ENCODE measurements at regions not wholly inside any gene's neighbourhood (a gene's known extent, or its start where the extent isn't known, plus 50 kb on each side); places are given as distances from the start of the nearest gene placed in this dataset.
"Not testable (repeated sequence)": the region's sequence is repeated elsewhere in the genome, so short reads cannot be mapped to it uniquely, and the experiment has no call there.

DNA sequence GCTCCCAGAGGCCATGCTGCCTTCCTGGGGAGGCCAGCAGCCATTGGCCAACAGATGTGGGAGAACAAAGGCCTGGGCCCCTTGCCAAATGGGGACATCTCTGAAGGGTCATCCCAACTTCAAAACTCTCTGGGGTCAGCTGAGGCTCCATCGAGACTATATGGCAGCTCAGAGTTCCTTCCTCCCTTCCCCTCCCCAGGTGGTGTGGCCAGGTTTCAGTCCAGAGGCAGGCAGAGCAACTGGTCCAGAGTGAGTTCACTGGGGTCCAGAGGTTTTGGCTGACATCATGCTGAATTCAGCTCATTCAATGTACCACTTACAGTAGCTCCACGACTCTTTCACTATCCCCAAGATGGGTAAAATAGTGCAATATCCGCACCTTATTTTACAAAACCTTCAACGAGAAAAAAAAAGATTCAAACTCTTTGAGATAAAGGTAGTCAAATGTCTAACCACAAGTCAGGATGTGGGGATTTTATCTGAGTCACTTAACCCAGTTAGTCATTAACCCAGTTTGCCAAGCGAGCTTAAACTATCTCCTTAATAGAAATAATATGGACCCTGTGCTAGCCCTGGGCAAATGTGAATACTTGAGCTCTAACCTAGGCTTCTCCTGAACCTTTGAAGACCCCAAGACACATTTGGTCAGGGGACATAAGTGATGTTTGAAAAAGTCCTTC, 108.4 kb upstream of the PLEKHG1 start:
- Mint-ChIP-seq H3K9me3 (peaks cover 11% of the 10 kb centered on the region), H3K27me3 (peaks cover 20% of the 10 kb centered on the region), H3K4me1 (ENCODE audit: low read depth) (peaks cover 29% of the 10 kb centered on the region), H3K36me3 (ENCODE audit: low read depth) (no peaks in the 10 kb centered on the region), H3K4me3 (peak overlapping the region; percentile 47), H3K27ac (peak overlapping the region; percentile 82)

DNA sequence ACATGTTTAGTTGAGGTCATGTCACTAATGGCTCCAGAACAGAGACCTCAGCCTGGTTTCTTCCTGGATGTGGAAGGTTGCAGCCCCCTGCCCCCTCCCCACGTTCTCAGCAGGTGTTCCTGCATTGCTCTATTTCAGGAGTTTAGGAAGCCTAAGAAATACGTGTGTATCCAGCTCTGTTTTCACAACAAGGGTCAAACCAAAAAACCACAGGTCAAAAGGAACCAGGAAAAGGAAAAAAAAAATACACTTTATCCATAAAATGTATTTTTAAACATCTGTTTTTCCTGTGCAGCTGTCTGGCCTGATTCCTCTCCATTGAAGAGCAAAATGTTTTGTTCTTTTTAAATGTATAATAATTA, 107.9 kb upstream of the PLEKHG1 start:
- Mint-ChIP-seq H3K36me3 (ENCODE audit: low read depth) (no peaks in the 10 kb centered on the region), H3K4me3 (no peak overlapping the region), H3K9me3 (peaks cover 11% of the 10 kb centered on the region), H3K27me3 (peaks cover 19% of the 10 kb centered on the region), H3K4me1 (ENCODE audit: low read depth) (peaks cover 29% of the 10 kb centered on the region), H3K27ac (peak overlapping the region; percentile 82)

DNA sequence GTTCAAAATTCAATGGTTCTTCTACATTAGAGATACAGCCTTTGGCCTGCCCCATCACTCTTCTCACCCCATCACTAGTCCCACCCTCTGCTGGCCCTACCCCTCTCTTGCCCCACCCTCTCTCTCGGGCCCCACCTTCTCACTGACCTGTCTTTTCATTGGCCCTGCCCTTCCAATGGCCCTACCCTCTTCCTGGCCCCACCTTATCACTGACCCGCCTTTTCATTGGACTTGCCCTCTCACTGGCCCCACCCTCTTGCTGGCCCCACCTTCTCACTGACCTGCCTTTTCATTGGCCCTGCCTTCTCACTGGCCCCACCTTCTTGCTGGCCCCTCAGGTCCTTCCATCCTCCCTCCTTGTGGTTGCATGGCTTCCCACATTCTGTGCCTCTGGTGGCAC, 107.2 kb upstream of the PLEKHG1 start:
- peak overlapping the region; percentile 16 for H3K27ac Mint-ChIP-seq
- H3K36me3 Mint-ChIP-seq (ENCODE audit: low read depth), result no peaks in the 10 kb centered on the region
- no peak overlapping the region for H3K4me3 Mint-ChIP-seq
- H3K9me3 Mint-ChIP-seq, result peaks cover 11% of the 10 kb centered on the region
- H3K4me1 Mint-ChIP-seq (ENCODE audit: low read depth), result peaks cover 29% of the 10 kb centered on the region
- H3K27me3 Mint-ChIP-seq, result peaks cover 14% of the 10 kb centered on the region

DNA sequence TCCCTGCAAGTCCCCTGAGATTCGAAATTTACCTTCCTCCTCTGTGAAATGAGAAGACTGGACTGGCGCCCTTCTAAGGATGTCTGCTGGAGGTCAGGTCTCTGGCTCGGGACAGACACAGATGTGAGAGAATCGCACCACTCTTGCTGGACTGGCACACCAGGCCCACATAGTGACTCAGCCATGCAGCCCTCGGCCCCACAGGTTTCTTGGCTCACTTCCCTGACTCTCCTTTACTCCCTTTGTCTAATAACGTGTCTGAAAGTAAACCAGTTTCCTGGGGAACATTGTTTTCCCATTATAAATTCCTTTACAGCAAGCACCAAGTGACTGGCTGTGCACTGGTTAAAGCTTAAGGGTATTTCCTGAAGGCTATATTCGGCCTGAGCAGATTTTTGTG, 106.7 kb upstream of the PLEKHG1 start:
- Mint-ChIP-seq H3K9me3 (peaks cover 11% of the 10 kb centered on the region), H3K4me3 (no peak overlapping the region), H3K36me3 (ENCODE audit: low read depth) (no peaks in the 10 kb centered on the region), H3K27me3 (peaks cover 10% of the 10 kb centered on the region), H3K4me1 (ENCODE audit: low read depth) (peaks cover 29% of the 10 kb centered on the region), H3K27ac (peak overlapping the region; percentile 16)

DNA sequence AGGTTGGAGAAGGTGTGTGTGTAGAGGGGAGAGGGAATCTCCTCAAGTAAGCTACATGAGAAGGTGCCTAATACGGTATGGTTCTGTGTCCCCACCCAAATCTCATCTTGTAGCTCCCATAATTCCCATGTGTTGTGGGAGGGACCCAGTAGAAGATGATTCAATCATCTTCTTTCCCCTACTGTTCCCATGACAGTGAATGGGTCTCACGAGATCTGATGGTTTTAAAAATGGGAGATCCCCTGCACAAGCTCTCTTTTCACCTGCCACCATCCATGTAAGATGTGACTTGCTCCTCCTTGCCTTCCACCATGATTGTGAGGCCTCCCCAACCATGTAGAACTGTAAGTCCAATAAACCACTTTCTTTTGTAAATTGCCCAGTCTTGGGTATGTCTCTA, 106.1 kb upstream of the PLEKHG1 start:
- Mint-ChIP-seq H3K4me1 (ENCODE audit: low read depth) (peaks cover 29% of the 10 kb centered on the region), H3K9me3 (peaks cover 11% of the 10 kb centered on the region)
- H3K27me3 Mint-ChIP-seq; H3K27ac Mint-ChIP-seq; H3K36me3 Mint-ChIP-seq (ENCODE audit: low read depth); H3K4me3 Mint-ChIP-seq: not testable (repeated sequence)

DNA sequence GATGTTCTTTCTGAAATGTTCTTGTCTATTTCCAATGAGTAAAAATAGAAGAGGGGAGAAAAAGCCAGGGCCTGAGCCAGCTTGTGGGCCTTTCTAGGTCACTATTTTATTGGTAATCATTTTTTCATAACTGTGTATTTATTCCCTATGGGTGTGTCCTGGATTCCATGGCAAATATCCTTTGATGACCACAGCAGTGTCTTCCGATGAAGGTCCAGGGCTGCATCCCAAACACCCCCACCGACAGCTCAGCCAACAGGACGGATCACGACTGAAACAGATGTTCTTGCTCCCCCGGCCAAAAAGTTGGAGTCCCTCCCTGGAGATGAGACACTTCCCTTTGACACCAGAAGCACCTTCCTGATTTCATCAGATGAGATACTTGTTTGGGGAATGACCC, 105.4 kb upstream of the PLEKHG1 start:
- Mint-ChIP-seq H3K4me3 (no peak overlapping the region), H3K4me1 (ENCODE audit: low read depth) (peaks cover 29% of the 10 kb centered on the region), H3K9me3 (peaks cover 11% of the 10 kb centered on the region), H3K36me3 (ENCODE audit: low read depth) (no peaks in the 10 kb centered on the region), H3K27ac (no peak overlapping the region), H3K27me3 (peaks cover 12% of the 10 kb centered on the region)

DNA sequence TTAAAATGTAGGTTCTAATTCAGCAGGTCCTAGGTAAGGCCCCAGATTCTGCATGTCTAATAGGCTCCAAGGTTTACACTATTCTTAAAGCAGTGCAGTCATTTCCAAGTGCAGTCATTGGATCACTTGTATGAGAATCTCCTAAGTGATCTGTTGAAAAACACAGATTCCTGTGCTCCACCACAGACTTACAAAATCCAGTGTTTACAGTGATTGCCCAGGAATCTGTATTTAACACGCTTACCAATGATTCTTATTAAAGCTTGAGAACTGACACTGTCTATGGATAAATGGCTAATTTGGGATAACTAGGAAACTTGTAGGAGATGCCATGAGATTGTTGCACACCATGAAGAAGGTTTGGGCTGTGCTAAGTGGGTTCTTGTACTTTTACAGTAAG, 104.6 kb upstream of the PLEKHG1 start:
- H3K4me1 Mint-ChIP-seq (ENCODE audit: low read depth), result peaks cover 29% of the 10 kb centered on the region
- H3K9me3 Mint-ChIP-seq, result peaks cover 11% of the 10 kb centered on the region
- peaks cover 9% of the 10 kb centered on the region for H3K27me3 Mint-ChIP-seq
- H3K36me3 Mint-ChIP-seq (ENCODE audit: low read depth), result no peaks in the 10 kb centered on the region
- H3K4me3 Mint-ChIP-seq, result no peak overlapping the region
- H3K27ac Mint-ChIP-seq, result no peak overlapping the region

DNA sequence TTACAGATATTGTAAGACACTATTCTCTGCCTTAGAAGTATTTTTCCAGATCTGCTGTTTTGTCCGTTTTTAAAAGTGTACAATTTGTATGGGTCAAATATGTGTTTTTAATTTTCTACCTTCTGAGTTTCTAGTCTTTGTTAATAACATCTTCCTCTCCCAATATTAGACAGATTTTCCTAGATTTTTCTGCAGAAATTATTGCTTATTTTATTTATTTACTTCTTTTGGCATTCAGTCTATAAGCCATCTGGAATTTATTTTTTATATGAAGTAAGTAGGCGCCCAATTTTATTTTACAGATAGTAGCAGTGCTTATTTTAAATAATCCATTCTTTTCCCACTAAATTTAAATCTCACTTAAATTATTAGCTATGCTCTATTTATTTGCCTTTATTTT, 103.1 kb upstream of the PLEKHG1 start:
- H3K4me1 Mint-ChIP-seq (ENCODE audit: low read depth), result peaks cover 14% of the 10 kb centered on the region
- H3K36me3 Mint-ChIP-seq (ENCODE audit: low read depth), result no peaks in the 10 kb centered on the region
- no peak overlapping the region for H3K4me3 Mint-ChIP-seq
- H3K27ac Mint-ChIP-seq, result no peak overlapping the region
- H3K27me3 Mint-ChIP-seq, result peaks cover 9% of the 10 kb centered on the region
- peaks cover 11% of the 10 kb centered on the region for H3K9me3 Mint-ChIP-seq

DNA sequence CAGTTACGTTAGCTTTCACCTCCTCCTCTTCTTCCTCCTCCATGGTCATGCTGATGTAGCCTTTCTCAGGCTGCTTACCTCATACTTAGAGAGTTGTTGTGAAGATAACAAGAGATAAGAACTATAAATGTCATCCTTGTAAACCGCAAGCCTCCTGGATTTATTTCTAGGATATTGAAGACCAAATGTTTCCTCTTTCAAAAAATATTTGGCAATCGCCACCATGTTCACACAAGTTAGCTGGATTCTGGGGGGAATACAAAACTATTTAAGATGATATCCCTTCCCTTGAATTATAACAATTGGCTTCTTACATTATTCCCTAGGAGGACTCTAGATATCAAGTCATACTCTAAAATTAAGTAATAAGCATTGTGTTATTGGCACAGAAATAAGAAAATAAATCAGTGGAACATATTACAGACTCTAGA, 99.8 kb upstream of the PLEKHG1 start:
- H3K27ac Mint-ChIP-seq, result no peak overlapping the region
- H3K36me3 Mint-ChIP-seq (ENCODE audit: low read depth), result no peaks in the 10 kb centered on the region
- H3K27me3 Mint-ChIP-seq, result peaks cover 15% of the 10 kb centered on the region
- no peak overlapping the region for H3K4me3 Mint-ChIP-seq
- H3K4me1 Mint-ChIP-seq (ENCODE audit: low read depth), result no peaks in the 10 kb centered on the region
- H3K9me3 Mint-ChIP-seq, result no peaks in the 10 kb centered on the region

DNA sequence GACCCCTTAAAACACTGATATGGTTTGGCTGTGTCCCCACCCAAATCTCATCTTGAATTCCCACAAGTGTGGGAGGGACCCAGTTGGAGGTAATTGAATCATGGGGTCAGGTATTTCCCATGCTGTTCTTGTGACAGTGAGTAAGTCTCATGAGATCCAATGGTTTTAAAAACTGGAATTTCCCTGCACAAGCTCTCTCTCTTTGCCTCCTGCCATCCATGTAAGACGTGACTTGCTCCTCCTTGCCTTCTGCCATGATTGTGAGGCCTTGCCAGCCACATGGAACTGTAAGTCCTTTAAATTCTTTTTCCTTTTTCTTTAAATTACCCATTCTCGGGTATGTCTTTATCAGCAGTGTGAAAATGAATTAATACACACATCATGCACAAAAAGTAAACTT, 99.1 kb upstream of the PLEKHG1 start:
- H3K4me3 Mint-ChIP-seq; H3K36me3 Mint-ChIP-seq (ENCODE audit: low read depth); H3K9me3 Mint-ChIP-seq; H3K4me1 Mint-ChIP-seq (ENCODE audit: low read depth); H3K27ac Mint-ChIP-seq: not testable (repeated sequence)
- peaks cover 15% of the 10 kb centered on the region for H3K27me3 Mint-ChIP-seq

DNA sequence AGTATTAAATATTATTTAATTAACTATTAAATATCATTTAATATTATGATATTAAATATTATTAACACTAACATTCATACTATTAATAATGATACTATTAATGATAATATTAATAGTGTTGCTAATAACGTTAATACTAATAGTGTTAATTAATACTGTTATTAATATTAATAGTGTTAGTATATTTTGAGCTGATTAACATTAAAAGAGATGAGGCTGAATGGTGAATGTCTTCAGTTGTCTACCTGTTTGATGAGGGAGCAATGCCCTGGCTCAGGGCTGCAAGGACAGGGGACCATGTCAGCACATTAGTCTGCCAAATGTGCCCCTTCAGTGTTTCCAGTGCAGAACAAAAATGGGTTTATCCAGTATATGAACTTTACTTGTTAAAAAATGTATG, 96.6 kb upstream of the PLEKHG1 start:
- peaks cover 15% of the 10 kb centered on the region for H3K27me3 Mint-ChIP-seq
- no peaks in the 10 kb centered on the region for H3K36me3 Mint-ChIP-seq (ENCODE audit: low read depth)
- H3K9me3 Mint-ChIP-seq, result no peaks in the 10 kb centered on the region
- no peak overlapping the region for H3K27ac Mint-ChIP-seq
- no peak overlapping the region for H3K4me3 Mint-ChIP-seq
- no peaks in the 10 kb centered on the region for H3K4me1 Mint-ChIP-seq (ENCODE audit: low read depth)

DNA sequence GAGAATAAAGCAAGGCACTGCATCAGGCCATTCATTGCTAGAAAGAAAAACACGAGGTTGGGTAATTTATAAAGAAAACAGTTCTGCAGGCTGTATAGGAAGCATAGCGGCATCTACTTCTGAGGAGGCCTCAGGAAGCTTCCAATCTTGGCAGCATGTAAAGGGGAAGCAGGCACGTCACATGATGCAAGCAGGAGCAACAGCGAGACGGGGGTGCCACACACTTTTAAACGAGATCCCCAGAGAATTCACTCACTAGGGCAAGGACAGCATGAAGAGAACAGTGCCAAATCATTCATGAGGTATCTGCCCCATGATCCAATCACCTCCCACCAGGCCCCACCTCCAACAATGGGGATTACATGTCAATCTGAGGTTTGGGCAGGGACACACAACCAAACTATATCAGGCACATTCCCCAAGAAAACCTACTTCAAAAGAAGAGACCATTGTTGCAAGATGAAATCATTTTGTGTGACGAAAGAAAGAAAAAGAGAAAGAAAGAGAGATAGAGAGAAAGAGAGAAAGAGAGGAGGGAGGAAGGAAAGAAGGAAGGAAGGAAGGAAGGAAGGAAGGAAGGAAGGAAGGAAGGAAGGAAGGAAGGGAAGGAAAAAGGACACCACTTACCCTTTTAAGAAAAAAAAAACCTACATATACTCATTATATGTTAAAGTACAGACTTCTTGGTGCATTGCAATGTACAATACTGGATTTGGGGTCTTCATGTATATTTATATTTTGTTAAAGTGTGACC, 95.9 kb upstream of the PLEKHG1 start:
- no peaks in the 10 kb centered on the region for H3K36me3 Mint-ChIP-seq (ENCODE audit: low read depth)
- H3K27ac Mint-ChIP-seq, result no peak overlapping the region
- H3K4me1 Mint-ChIP-seq (ENCODE audit: low read depth), result no peaks in the 10 kb centered on the region
- peaks cover 12% of the 10 kb centered on the region for H3K27me3 Mint-ChIP-seq
- no peak overlapping the region for H3K4me3 Mint-ChIP-seq
- H3K9me3 Mint-ChIP-seq, result no peaks in the 10 kb centered on the region

DNA sequence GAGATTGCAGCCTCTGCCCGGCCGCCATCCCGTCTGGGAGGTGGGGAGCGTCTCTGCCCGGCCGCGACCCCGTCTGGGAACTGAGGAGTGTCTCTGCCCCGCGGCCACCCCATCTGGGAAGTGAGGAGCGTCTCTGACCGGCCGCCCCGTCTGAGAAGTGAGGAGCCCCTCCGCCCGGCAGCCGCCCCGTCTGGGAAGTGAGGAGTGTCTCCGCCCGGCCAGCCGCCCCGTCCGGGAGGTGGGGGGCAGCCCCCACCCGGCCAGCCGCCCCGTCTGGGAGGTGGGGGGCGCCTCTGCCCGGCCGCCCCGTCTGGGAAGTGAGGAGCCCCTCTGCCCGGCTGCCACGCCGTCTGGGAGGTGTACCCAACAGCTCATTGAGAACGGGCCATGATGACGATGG, 92.3 kb upstream of the PLEKHG1 start:
- H3K27ac Mint-ChIP-seq; H3K4me3 Mint-ChIP-seq; H3K36me3 Mint-ChIP-seq (ENCODE audit: low read depth); H3K27me3 Mint-ChIP-seq; H3K9me3 Mint-ChIP-seq; H3K4me1 Mint-ChIP-seq (ENCODE audit: low read depth): not testable (repeated sequence)

DNA sequence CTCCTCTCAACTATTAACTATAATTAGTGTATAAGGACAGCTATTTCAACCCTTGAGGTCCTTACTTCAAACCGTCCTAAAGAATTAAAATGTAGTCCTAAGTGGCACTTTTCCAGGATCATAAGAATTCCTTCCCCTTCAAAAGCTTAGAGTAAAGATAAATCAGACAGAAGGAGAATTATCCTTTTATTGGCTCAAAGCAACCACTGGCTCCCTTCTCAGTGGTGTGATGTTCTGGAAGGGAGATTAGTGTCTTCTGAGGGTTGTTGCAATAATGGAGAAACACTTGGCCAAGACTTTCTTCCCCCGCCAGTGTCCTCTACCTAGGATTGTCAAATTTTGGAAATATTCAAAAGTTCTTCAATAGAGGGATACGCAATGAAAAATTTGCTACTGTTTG, 89.1 kb upstream of the PLEKHG1 start:
- Mint-ChIP-seq H3K36me3 (ENCODE audit: low read depth) (no peaks in the 10 kb centered on the region), H3K4me1 (ENCODE audit: low read depth) (no peaks in the 10 kb centered on the region), H3K27ac (no peak overlapping the region)

DNA sequence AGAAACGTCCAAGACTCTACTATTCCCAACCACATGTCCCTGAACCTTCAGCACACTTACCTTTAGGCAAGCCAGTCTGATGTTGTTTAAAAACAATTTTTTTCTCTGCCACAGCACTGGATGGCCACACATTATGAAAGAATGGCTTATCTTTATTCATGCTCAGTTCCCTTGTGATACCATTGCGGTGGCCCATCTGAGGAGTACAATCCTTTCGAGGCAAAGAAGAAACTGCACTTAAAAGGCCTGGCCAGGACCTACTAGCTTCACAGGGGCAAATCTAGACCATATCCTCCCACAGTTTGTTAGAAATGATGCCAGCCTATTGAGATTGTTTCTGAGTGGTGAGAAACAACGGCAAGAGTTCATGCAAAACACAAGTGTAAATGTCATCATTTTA, 88.4 kb upstream of the PLEKHG1 start:
- H3K27me3 Mint-ChIP-seq, result peaks cover 4% of the 10 kb centered on the region

More for the DNA sequence above, 89.1 kb upstream of the PLEKHG1 start:
- Mint-ChIP-seq H3K9me3 (no peaks in the 10 kb centered on the region), H3K4me3 (no peak overlapping the region), H3K27me3 (peaks cover 4% of the 10 kb centered on the region)

More for the DNA sequence above, 88.4 kb upstream of the PLEKHG1 start:
- no peaks in the 10 kb centered on the region for H3K9me3 Mint-ChIP-seq
- no peaks in the 10 kb centered on the region for H3K36me3 Mint-ChIP-seq (ENCODE audit: low read depth)
- no peak overlapping the region for H3K4me3 Mint-ChIP-seq
- H3K4me1 Mint-ChIP-seq (ENCODE audit: low read depth), result no peaks in the 10 kb centered on the region
- no peak overlapping the region for H3K27ac Mint-ChIP-seq

All from stimulated activated naive CD8-positive, alpha-beta T cell treated with anti-CD3 and anti-CD28 coated beads, Interleukin-15, Interleukin-2, amounts not matched to agents 100 ng/mL and 50 ng/mL, for 24 hours (primary cell).